ENCODE measurements at regions not wholly inside any gene's neighbourhood (a gene's known extent, or its start where the extent isn't known, plus 50 kb on each side); places are given as distances from the start of the nearest gene placed in this dataset.

DNA sequence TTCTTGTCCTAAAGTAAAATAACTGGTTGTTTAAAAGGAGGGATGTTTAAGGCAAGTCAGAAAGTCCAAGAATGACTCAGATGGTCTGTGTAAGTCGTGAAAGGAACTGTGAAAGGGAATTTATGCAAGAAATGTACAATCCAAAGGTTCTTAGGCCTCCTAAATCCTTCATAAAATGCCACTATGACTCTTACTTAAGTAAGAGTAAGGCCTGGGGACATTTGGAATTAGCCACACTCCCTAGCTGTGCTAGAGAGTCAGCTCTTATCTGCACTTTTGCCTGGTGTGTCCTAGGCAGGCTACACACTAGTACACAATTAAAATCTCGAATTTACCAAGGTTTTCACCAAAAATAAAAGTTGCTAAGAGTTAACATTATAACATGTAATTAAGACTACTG is 686.9 kb downstream of the UQCRFS1 start:
- no peak for FAIRE-seq
- DNase-seq (ENCODE audit: insufficient read length, low spot score): no peak

DNA sequence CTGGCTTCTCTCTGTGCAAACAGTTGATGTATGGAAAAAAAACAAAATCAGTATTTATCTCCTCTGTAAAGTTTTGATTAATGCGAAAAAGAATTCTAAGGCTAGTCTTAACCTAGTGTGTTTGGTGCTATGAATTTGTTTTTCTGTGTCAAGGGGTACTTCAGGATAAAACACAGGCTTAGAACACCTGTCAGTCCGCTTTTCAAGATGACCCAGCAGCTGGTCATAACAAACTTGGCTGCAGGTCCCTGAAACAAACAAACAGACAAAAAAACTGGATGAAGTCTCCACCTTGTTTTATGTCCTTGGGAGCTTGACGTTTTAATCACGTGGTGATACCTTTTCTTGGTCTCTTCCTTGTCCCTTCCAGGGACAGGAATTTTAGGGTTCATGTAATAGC is 689.3 kb downstream of the UQCRFS1 start:
- DNase-seq (ENCODE audit: insufficient read length, low spot score) (no peak), FAIRE-seq (no peak)

DNA sequence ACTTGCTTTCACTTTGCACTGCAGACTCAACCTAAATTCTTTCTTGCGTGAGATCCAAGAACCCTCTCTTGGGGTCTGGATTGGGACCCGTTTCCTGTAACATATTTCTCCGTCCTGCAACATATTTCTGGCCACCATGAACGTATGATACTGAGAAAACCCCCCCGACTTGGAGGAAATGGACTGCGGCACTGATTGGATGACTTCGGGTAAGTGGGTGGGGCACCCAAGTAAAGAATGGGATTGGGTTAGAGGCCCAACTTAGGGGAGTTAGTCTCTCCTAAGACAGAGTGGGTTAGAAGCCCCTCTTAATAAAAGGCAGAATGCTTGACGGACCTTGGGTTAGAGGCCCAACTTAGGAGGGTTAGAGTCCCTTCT is 690.4 kb downstream of the UQCRFS1 start:
- FAIRE-seq (no peak), DNase-seq (ENCODE audit: insufficient read length, low spot score) (no peak)

DNA sequence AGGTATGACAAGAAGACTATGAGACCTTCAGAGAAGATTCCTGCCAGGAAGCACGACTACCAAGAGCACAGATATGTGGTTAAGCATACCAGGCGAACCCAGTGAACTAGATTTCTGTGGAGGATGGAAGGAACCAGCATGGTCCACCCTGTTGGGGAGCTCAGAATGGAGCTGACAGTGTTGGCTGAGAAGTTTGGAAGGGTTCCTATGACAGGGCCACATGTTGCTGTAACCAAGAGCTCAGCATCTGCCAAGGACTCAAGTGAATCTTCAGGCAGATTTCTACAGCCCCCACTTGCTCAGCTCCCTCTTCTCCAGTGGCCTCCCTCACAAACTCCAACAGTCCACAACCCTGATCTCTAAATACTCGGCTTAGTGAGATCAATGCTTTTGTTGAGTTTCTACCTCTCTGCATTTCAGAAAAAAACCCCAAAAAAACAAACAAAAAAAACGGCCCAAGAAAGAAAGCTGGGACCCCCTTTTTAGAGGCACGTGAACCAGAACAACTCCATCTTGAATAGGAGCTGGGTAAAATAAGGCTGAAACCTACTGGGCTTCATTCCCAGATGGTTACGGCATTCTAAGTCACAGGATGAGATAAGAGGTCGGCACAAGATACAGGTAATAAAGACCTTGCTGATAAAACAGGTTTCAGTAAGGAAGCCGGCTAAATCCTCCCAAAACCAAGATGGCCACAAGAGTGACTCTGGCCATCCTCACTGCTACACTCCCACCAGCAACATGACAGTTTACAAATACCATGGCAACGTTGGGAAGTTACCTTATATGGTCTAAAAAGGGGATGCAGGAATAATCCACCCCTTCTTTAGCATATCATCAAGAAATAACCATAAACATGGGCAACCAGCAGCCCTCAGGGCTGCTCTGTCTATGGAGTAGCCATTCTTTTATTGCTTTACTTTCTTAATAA is 691.1 kb downstream of the UQCRFS1 start:
- FAIRE-seq (no peak), DNase-seq (ENCODE audit: insufficient read length, low spot score) (no peak)

DNA sequence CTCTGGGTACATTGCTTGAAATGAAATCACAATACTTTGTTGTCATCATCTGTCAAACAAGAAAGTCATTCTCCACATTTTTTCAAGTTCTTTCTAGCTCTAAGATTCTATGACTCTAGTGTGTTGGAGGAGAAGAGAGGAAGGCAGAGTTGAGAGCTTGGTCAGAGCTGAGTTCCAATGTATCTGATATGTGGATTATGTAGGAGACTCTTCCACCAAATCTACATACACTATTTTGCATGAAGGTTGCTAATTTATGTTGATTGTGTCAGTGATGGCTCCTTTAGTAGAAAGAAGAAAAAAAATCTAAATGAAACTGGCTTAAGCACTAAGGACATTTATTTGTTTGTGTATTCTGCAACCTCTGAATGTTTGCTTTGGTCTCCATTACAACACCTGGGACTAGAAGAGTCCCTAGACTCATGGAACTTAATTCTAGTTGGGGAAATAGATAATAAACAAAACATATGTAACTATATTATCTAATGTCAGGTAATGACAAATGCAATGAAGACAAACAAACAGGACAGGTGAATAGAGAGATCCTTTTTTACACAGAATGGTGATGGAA is 691.9 kb downstream of the UQCRFS1 start:
- DNase-seq (ENCODE audit: insufficient read length, low spot score) (no peak), FAIRE-seq (no peak)

DNA sequence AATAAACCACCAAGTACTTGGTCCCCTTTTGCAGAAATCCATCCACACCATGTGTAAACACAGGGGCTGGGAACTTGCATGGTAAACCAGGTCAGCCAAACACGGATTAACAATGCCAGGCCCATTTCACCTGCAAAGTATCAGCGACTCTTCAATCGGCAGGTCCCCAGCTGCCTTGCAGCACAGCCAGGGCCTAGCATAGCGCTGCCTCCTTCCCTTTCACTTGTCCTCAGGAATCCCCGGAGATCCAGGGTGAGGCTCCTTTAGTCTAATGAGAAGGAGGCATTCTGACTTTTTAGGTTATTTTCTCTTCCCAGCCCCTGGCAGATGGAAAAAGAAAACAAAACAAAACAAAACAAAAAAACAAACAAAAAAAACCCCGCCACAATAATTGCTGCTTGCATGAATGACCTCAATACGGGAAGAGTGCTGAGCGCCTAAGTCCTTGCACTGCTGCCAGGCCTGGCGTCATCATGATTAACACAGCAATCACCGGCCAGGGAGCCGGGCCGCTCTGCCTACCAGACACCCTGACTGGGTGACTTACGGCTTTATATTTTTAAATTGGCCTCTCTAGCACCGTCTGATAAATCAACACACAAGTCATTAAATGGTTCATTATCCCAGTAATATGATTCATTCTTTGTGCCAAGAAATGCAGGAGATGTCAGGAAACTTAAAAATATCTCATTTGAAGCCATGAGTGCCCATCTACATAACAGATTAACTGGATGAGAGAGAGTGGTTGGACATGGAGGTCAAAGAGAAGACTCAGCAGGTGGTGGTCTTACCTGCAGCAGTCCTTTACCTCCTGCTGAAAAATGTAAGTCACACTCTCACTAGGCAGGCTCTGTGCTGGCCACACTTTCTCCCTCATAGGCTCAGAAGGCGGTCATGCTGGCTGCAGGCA is 692.7 kb downstream of the UQCRFS1 start:
- DNase-seq (ENCODE audit: insufficient read length, low spot score): no peak
- no peak for FAIRE-seq

DNA sequence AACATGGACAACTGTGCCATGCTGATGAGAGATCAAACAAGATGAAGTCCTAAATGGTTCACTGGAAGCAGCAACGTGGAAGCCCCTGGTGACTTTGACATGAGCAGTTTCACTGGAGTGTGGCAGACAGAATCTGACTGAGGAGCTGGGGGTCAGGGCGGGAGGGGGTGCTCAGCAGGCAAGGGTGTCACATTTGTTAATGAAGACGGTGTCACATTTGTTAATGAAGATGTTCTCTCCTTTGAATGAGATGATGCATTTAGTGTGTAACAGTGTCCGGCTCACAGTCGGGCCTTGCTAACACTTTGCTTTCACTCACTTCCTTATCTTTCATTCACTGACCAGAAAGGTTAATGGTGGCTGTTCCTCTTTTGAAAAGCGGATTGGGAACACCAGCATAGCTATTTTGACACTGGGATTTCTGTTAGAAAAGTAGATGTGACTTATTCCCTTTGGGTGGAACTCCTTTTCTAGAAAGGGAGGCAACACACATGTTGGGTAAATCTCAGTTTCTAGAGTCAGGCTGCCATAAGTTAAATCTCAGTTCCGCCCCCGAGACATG is 693.7 kb downstream of the UQCRFS1 start:
- DNase-seq (ENCODE audit: insufficient read length, low spot score) (no peak), FAIRE-seq (no peak)

DNA sequence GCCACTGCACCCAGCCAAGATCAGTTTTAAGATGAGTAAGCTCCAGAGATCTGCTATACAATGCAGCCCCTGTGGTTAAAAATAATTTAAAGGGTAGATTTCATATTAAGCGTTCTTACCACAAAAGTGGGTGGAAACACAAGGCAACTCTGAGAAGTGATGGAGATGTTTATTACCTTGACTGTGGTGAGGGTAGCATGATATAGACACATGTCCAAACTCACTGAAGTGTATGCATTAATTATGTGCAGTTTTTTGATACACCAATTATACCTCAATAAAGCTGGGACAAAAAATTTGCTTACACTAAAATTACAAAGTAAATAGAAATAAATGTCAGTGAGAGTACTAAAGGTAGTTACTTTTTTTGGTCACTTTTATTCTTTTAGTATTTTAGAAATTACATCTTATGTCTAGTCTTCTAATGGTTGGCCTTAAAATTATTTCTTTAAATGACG is 696.5 kb downstream of the UQCRFS1 start:
- DNase-seq (ENCODE audit: insufficient read length, low spot score) (no peak), FAIRE-seq (no peak)

DNA sequence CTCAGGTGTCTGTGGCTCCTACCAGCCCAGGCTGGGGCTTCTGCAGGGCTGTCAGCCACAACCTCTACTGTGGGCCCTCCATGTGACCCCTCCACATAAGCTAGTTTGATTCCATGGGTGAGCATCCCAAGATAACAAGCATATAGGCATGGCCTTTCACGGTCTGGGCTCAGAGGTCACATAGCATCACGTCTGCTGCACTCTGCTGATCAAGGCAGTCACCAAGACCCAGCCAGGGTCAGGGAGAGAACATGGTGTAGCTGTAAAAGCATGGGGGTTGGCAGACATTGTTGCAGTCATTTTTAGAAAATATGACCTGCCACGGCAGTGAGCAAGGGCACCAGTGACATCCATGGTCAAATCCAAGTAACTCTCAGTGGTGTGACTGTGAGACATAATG is 698.8 kb downstream of the UQCRFS1 start:
- FAIRE-seq: no peak
- no peak for DNase-seq (ENCODE audit: insufficient read length, low spot score)

DNA sequence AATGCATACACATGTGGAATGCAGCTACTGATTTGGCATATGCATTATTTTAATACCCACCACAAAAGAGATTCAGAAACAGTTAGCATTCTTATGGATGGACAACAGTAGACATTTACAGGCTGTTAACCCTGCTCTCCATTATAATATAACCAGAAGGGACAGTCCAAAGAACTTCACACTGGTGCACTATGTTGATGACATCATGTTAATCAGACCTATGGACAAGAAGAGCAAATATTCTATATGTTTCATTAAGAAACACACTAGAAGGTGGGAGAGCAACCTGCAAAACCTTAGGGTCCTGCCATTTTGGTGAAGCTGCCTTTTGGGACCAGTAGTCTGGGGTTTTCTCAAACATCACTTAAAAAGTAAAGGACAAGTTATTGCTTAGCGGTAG is 701.3 kb downstream of the UQCRFS1 start:
- FAIRE-seq (no peak), DNase-seq (ENCODE audit: insufficient read length, low spot score) (no peak)

DNA sequence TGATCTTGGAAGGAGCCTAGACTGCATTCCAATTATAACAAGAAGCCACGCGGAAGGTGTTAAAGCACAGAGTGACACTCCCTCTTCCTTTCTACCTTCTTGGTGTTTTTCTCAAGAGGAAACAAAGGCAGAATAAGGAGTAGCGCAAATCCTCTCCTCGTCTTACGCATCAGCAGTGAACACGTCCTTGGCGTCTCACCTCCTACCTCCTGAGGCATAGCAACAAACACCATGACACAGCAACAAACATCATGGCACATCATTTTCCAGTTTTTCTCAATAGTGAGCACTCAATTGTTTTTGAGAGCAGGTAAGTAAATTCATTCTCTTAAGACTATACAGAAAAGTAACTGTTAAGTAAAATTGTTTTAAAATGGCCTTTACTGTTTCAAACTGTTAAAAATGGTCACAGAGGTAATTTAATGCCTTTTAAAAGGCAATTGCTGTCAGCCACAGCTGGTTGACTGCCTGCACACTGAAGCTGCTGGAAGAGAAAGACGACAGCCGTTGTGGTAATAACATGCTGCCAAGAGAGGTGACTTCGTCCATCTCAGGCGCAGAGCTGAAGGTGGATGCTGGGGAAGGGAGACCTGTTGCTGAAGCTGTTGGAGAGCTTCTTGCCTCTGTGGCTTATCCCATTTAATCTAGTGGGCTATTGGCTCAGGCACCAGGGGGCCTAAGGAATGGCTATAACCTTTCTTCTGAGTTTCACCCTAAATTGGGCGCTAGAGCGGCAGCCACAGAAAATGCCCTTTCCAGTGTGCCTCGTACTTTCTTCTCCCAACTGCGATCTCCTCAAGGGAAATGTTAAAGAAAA is 703.7 kb downstream of the UQCRFS1 start:
- DNase-seq (ENCODE audit: insufficient read length, low spot score): no peak
- FAIRE-seq: no peak

DNA sequence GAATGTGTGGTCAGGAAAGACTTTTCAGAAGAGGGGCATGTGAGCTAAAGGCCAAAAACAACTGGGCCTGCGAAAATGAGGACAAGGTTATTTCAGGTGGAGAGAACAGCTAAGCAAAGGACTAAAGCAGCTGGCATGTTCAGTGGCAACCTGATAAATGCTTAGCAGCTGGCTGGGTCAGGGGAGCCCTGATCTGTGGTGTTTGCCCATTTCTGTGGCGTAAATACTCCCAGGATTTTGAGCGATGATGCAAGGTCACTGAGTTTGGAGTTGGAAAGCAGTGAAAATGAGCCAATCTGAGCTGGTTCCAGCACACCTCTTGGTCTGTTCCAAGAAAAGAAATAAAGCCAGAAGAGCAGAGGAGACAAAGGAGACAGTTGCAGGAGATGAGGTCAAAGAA is 704.3 kb downstream of the UQCRFS1 start:
- FAIRE-seq (no peak), DNase-seq (ENCODE audit: insufficient read length, low spot score) (no peak)

DNA sequence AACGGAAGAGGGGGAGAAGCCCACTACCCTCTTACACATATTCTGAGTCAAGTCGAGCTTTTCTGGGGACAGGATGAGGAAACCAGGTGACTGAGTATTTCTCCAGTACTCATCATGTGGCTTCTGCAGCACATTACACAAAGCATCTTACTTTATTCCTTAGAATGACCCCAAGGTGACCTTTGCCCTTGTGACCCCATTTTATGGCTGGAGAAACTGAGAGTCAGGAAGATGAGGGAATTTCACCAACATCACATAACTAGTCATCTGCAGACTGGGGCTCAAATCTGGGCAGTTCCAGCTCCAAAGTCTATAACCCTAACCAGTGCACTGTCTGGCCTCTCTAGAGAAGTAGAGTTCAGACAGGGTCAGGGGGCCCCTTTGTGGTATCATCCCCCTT is 707.0 kb downstream of the UQCRFS1 start:
- no peak for DNase-seq (ENCODE audit: insufficient read length, low spot score)
- FAIRE-seq: no peak

DNA sequence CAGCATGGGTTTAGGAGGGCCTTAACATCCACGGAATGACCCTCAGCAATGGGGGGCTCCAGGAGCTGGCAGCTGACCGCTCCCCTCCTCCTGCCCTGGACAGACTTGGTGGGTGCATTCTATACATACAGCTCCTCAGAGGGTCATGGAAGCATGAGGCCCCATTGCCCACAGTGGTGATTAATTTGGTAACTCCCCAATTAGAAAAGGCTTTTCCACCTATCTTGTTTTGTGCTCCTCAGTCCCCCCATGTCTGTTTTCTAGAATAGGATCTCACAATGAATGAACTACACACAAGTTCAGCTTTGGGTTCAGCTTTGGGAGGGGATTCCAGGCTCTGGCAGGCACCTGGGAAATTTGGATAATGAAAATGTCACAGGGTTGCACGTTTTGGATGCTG is 707.8 kb downstream of the UQCRFS1 start:
- FAIRE-seq (no peak), DNase-seq (ENCODE audit: insufficient read length, low spot score) (no peak)

DNA sequence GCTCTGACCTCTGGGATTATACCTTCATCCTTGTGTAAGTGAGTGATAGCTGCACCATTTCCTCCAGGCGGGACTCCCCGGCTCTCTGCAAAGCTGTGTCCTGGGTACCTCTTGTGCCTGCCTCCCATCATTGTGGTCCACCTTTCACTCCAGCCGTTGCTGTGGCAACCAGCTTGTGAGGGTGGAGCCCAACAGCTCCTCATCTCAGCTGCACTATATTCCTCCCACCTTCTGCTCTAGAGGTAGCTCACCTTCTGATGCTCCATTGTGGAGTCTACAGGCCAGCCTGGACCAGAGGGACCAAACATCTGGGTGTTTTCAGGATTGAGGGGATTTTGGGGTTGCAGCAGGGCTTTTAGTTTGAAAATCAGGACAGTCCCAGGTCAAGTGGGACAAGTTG is 708.2 kb downstream of the UQCRFS1 start:
- no peak for DNase-seq (ENCODE audit: insufficient read length, low spot score)
- FAIRE-seq: no peak

DNA sequence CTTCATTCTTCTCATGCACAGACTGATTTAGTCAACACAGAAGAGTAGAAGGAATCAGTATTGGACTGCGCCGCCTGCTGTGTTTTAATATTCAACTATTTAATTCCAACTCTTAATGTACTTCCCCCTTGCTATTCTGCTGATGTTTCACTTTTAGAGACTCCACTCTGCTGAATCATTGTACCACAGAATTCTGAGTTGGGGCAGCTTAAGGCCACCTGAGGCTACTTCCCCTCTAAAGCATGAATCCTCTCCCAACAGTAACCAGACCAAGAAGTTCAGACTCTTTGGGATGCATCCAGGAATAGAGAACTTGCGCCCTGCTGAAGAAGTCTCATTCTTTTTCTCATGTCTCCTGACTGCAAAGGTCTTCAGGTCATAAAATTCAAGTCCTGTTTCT is 708.8 kb downstream of the UQCRFS1 start:
- DNase-seq (ENCODE audit: insufficient read length, low spot score): no peak
- no peak for FAIRE-seq

DNA sequence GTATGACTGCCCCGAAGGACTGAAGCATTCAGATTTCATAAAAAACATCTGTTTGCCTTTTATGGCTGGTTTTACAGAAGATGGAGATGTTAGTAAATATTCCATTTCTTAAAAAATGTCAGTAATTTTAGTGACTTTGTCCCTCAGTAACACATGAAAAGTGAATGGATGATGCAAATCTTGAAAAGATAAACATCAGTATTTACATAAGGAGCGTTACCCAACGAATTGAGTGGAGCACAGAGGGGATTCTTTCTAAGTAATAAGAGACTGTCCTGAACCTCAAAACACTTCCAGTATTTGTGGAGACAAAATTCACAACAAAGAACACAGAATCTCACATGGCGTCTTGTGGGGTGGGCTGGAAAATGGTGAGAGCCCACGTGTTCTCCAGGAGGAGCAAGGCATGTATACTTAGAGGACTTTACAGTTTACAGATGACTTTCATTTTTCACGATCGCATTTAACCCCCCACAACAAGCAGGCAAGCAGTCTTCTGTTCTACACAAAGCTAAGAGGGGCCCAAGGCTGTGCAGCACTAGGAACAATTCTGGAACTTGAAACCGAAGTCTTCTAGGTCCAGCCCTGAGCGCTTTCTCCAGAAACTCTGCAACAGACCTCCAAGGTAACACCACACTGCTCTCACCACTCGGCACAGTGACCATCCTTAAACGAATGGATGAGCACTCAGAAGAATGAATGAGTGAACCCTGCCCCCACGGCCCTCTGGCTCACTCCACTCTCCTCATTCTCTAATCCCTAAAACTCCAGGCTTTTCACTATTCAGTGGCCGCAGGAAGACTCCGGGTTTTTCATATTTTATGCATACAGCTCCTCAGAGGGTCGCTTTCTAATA is 709.8 kb downstream of the UQCRFS1 start:
- FAIRE-seq (no peak), DNase-seq (ENCODE audit: insufficient read length, low spot score) (no peak)

DNA sequence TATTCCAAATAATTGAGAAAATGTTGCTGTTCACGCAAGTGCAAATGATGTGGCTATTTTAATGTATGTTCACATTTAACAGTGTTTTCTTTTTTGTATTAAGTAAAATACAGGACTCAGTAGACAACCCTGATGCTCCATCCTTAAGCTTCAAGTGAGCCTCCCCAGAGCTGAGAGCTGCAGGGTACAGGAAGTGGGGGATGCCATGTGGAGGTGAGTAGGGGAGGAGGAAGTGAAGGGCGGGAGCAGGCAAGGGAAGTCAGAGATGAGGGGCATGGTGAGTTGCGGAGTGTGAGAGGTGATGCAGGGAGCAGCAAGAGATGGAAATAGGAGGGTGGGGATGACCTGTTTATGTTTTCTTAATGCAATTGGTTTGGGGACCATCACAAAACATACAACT is 711.0 kb downstream of the UQCRFS1 start:
- FAIRE-seq: no peak

DNA sequence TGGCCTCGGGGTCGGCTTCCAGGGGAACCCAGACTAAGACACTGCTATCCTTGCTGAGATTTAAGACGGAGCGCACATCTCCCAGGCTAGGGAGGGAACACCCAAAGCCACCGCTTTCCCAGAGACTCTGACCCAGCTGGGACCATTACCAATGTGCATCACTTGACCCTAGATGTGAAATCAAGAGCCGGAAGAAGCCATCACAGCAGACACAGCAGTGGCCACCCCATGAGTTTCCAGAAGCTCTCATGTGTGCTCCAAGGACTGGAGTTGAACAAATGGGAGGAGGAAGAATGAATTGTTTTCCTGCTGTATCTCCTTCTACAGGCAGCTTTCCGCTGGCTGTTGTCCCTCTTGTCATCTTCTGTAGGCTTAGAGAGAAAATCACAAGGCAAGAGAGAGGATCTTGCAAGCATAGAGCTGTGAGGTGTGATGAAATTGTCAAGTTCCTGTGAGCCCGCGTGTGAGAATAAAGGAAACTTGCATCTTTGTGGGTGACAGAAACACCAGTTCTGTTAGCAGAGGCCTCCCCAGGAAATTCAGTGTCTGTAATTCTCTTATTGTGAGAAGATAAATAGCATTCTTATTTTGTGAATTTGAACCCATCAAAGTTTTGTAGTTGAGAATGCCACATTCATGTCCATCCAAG is 711.8 kb downstream of the UQCRFS1 start:
- FAIRE-seq: no peak
- no peak for DNase-seq (ENCODE audit: insufficient read length, low spot score)

More for the DNA sequence above, 711.0 kb downstream of the UQCRFS1 start:
- DNase-seq (ENCODE audit: insufficient read length, low spot score): no peak

Data from HTR-8/SVneo (cell line).